GM19395 (cell line): ENCODE measurements at regions not wholly inside any gene's neighbourhood (a gene's known extent, or its start where the extent isn't known, plus 50 kb on each side); places are given as distances from the start of the nearest gene placed in this dataset.
"Not testable (repeated sequence)": the region's sequence is repeated elsewhere in the genome, so short reads cannot be mapped to it uniquely, and the experiment has no call there.

Experiments used
- ATAC-seq: cut with Tn5 transposase; IDR thresholded peaks from one replicate; pipeline ENCODE4 v1.9.1; 2021; ENCODE audit warnings: mild to moderate bottlenecking, moderate library complexity; ENCODE audit not compliant: unreplicated experiment

DNA sequence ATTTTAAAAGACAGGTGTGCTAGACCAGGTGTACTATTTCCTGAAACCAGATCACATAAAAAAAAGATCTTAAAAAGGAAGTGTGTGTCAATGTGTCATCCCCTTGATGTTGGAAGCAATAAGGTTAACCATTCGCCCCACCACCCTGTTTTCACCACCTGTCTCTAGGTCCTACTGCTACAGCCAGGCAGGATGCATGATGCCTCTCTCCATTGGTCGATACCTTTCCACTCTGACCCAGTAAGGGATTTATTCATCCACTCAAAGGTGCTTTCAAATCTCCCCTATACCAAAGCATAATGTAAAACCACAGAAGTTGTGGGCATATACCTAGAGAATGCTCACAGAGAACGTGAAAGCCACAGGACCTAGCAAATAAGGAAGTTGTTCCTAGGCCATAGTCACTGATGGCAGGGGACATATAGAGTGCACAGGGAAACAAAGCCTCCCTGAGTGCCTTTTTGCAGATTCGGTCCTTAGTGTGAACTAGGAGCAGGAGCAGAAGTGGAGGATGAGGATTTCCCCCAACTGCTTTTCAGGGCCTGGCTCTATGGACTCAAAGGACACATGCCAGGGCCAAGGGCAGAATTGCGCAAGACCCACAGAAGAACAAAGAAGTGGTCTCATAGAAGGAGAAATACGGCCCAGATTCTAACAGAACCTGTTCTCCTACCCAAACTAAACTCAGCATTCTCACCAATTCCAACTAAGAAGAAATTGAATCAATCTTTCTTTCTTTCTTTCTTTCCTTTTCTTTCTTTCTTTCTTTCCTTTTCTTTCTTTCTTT is 631.5 kb upstream of the NRP1 start:
- no peak for ATAC-seq

DNA sequence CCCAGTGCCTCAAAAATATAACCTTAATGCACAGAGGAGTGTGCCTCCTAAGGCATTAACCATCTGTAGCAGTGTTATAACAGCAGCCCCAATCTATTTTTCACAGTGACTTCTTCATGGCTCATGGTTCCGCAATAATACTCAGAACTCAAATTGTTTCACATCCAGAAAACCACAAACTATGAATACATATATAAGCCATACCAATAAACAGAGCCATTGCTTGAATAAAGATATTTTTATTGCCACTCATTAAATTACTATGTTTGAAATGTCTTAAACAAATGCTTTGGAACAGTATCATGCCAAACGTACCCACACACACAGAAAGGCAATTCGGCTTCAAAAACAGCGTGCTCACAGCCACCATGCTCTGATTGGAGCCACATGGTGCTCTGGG is 629.3 kb upstream of the NRP1 start:
- no peak for ATAC-seq

GRCh38 chr10:33956322-33956721 is 621.9 kb upstream of the NRP1 start:
- not testable (repeated sequence) for ATAC-seq

- no peak for ATAC-seq
Observed at GRCh38 chr10:33955676-33956075, 621.2 kb upstream of the NRP1 start.

GRCh38 chr10:33952692-33953360 is 618.4 kb upstream of the NRP1 start:
- no peak for ATAC-seq

GRCh38 chr10:33950206-33950605 is 615.7 kb upstream of the NRP1 start:
- no peak for ATAC-seq

DNA sequence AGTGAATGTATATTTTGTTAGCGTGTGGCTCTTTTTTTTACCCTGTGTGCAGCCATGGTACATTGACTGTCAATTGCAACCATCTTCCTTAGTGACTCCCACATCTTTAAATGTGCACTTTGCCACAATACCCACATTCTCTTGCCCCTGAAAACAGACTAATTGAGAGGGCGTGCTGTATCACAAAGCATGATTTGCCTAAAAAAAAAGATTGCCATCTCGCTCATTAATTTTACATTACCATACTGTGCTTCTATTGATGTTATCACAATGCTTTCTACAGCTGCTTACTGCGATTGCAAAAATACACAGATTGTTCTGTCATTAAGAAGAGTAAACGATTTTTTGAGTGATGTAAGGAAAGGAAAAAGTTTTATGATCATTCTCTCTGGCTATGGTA is 613.1 kb upstream of the NRP1 start:
- ATAC-seq: no peak

GRCh38 chr10:33945051-33945450 is 610.6 kb upstream of the NRP1 start:
- ATAC-seq: no peak

DNA sequence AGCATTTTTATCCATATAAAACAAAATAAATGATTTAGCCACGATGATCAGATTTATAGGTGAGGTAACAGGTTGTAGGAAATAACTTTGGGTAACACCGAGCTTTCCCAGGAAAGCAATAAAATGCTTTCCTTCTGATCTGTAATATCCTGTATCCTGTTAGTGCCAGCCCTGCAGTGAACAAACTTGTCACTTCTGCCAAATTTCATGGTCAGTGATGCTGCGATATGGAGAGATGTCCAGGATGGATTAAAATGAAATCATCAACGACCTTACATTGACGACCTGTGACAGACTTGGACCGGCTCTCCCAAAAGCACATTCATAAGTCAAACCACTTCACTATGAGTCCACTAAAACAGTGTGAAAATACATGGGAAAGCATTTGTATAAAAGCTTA is 608.0 kb upstream of the NRP1 start:
- ATAC-seq: no peak

DNA sequence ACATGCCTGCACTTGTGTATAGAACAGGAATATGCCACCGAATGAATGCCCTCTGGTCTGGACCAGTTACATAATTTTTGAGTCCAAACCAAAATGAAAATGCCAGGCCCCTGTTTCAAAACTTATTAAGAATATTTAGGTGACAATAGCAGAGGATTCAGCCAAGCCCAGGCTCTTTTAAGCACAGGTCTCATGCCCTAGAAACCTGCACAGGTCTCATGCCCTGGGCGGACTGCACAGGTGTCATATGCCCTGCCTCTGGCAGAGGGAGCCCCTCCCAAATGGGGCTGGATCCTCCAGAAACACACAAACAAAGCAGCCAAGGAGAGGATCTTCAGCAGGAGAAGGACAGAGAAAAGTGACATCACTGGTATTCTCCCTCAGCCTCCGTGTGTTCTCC is 605.4 kb upstream of the NRP1 start:
- no peak for ATAC-seq

- no peak for ATAC-seq
Observed at GRCh38 chr10:33939410-33939809, 604.9 kb upstream of the NRP1 start.

GRCh38 chr10:33938001-33938400 is 603.5 kb upstream of the NRP1 start:
- ATAC-seq: no peak

GRCh38 chr10:33937036-33937730 is 602.7 kb upstream of the NRP1 start:
- ATAC-seq: no peak

- no peak for ATAC-seq
Observed at GRCh38 chr10:33935350-33935749, 600.9 kb upstream of the NRP1 start.

GRCh38 chr10:33930079-33930478 is 595.6 kb upstream of the NRP1 start:
- ATAC-seq: no peak

- ATAC-seq: no peak
Observed at GRCh38 chr10:33927347-33927746, 592.9 kb upstream of the NRP1 start.

DNA sequence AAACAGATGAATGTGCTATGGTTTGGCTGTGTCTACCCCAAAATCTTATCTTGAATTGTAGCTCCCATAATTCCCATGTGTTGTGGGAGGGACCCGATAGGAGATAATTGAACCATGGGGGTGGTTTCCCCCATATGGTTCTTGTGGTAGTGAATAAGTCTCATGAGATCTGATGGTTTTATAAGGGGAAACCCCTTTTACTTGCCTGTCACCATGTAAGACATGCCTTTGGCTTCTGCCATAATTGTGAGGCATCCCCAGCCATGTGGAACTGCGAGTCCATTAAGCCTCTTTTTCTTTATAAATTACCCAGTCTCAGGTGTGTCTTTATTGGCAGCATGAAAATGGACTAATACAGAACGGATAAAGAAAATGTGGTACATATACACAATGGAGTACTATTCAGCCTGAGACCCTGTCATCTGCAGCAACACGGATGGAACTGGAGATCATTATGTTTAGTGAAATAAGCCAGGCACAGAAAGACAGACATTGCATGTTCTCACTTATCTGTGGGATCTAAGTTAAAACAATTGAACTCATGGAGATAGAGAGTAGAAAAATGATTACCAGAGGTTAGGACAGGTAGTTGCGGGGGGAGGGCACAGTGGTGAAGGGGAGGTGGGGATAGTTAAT is 587.6 kb upstream of the NRP1 start:
- ATAC-seq: no peak

DNA sequence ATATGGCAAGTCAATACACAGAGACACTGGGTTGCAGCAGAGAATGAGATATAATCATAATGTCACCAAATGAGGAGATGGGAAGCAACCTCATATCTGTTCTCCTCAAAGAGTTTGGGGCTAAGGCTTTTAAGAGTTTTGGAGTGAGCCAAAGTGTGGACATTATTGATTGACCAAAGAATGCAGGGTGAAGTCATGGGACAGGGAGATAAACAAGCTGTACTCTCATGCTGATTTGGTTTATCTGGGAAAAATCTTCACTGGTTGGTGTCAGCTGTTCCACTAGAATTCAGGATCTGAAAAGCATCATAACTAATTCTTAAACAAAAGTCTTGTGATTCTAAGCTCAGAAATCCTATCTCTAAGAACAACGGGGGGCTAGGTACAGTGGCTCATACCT is 585.9 kb upstream of the NRP1 start:
- ATAC-seq: no peak

- ATAC-seq: no peak
Observed at GRCh38 chr10:33919244-33919643, 584.8 kb upstream of the NRP1 start.

DNA sequence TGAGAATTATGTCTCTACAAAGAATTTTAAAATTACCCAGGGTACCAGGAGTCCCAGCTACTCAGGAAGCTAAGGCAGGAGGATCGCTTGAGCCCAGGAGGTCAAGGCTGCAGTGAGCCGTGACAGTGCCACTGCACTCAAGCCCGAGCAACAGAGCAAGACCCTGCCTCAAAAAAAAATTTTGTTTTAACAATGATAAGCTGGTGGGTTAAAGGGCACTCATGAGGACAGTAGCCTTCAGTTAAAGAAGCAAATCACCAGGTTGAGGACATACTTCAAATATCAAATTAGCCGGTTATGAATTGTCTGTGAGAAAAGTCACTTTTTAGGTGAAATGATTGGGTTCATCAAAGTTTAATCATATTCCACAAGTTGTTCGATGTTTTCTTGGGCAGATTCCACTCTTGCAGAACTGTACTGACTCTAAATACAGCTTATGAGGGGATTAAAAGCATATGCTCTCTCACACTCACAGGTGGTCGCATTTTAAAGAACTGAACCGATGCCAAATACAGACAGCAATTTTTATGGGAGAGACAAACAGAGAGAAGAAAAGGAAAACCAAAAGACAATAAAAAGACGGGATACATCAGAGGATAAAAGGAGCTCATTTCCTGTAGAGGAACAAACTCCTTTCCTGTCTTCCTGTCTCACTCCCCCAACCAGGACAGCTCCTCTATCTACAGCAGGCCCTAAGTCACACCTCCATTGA is 582.8 kb upstream of the NRP1 start:
- ATAC-seq: no peak

DNA sequence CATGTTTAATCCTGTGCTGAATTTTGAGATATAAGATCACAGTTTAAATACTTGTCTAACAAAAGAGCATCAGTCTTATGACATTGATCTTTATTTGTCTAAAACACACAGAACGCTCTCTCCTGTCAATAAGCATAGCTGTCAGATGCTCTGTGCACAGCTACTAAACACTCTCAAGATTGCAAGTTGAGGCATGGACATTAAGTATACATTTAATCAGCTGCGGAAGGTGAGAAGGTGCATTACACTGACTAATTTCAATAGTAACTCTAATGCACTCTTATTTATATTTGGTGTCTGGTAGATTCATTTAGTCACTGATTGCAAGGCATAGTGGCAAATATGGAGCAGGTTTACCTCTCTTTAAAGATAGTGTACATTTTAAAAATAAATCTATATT is 580.3 kb upstream of the NRP1 start:
- no peak for ATAC-seq
